ENCODE measurements at regions not wholly inside any gene's neighbourhood (a gene's known extent, or its start where the extent isn't known, plus 50 kb on each side); places are given as distances from the start of the nearest gene placed in this dataset.

DNA sequence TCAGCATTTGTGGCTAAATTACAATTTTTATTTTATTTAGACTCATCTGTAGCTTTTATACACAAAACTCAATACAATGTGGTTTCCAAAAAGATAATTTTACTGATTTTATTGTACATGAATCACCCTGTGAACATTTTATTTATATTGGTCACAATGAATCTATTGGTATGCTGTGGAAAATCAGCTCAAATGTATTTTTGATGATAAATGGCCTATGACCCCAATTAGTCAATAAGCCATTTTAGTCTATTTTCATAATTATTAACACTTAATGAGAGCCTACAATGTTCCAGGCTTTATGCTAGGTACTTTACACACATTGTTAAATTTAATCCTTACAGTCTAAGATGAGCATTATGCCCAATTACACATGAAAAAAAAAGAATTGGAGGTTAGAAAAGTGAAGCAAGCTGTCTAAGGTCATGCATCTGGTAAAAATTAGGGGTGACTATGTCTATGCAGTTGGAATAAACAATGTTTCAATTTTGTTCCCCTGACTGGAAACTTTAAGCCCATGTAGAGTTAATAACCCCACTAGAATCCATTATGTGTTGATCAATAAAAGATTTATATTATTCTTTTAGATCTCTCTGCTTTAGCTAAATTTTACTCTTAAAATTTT lies 344.7 kb downstream of the PABPC4L start:
- no peaks in the 10 kb centered on the region for H3K4me1 ChIP-seq (replicated peaks in 1 of 2)
- no peak for TF ChIP-seq POLR2A (IDR thresholded peaks at IDR 0.05)
- TF ChIP-seq, protein P1, sequence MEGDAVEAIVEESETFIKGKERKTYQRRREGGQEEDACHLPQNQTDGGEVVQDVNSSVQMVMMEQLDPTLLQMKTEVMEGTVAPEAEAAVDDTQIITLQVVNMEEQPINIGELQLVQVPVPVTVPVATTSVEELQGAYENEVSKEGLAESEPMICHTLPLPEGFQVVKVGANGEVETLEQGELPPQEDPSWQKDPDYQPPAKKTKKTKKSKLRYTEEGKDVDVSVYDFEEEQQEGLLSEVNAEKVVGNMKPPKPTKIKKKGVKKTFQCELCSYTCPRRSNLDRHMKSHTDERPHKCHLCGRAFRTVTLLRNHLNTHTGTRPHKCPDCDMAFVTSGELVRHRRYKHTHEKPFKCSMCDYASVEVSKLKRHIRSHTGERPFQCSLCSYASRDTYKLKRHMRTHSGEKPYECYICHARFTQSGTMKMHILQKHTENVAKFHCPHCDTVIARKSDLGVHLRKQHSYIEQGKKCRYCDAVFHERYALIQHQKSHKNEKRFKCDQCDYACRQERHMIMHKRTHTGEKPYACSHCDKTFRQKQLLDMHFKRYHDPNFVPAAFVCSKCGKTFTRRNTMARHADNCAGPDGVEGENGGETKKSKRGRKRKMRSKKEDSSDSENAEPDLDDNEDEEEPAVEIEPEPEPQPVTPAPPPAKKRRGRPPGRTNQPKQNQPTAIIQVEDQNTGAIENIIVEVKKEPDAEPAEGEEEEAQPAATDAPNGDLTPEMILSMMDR (IDR thresholded peaks at IDR 0.05): no peak
- no peaks in the 10 kb centered on the region for H3K9me3 ChIP-seq (replicated peaks in 1 of 3)
- intact Hi-C loops (cut with DNase I): no loop called here
- no peak overlapping the region for H3K27ac ChIP-seq
- no peaks in the 10 kb centered on the region for H3K27me3 ChIP-seq
- DNase-seq: no peak
- no peak overlapping the region for H3K4me3 ChIP-seq
- H3K36me3 ChIP-seq (replicated peaks in 1 of 2): no peaks in the 10 kb centered on the region

DNA sequence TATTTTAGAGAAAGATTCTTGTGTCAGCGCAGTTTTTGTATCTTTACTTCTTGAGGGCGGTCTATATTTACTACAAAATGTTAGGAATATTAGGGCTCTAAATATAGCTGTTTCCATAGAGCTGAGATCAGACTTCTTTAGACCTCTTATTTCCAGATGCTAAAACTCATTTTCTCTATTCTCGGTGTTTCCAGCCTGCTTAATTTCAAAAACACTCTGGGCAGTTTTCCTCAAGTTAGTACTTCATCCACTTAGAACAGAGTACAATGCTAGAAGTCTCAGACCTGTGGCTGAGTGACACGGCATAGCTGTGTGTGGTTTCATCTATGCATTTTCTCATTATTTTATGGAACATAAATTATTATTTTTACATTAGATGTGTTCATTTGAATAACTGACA lies 346.6 kb downstream of the PABPC4L start:
- no peaks in the 10 kb centered on the region for H3K27me3 ChIP-seq
- no peak overlapping the region for H3K27ac ChIP-seq
- H3K36me3 ChIP-seq (replicated peaks in 1 of 2): no peaks in the 10 kb centered on the region
- no peak for TF ChIP-seq POLR2A (IDR thresholded peaks at IDR 0.05)
- TF ChIP-seq, protein P1 (IDR thresholded peaks at IDR 0.05): no peak
- H3K4me1 ChIP-seq (replicated peaks in 1 of 2): no peaks in the 10 kb centered on the region
- no peak overlapping the region for H3K4me3 ChIP-seq
- 88 to 94% (median 93%) methylated on average over 4 of the region's 4 CpGs for WGBS, 4 donors
- intact Hi-C loops (cut with DNase I): no loop called here
- no peaks in the 10 kb centered on the region for H3K9me3 ChIP-seq (replicated peaks in 1 of 3)
- no peak for DNase-seq

DNA sequence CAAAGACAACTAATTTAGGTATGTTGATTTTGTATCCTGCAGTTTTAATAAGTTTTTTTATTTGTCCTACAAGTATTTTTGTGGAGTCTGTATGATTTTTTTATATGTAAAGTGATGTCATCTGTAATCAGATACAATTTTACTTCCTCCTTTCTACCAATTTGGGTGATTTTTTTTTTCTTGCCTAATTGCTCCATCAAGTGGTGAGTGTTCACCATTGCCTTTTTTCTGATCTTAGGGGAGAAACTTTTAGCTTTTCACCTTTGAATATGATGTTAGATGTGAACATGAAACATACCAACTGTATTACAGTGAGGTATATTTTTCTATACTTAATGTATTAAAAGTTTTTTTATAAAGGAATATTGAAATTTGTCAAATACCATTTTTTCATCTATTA lies 362.3 kb downstream of the PABPC4L start:
- H3K27ac ChIP-seq: no peak overlapping the region

DNA sequence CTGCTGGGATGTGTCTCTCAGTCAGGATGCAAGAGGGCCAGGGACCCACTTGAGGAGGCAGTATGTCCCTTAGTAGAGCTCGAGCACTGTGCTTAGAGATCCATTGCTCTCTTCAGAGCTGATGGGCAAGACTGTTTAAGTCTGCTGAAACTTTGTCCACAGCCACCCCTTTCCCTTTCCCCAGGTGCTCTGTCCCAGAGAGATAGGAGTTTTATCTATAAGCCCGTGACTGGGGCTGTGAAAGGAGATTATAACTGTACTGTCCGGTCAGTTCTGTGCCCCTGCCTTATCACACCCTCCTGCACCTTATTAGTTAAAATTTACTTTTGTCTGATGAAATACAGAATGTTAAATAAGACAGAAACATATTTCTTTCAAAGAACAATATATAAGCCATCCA lies 378.4 kb downstream of the PABPC4L start:
- TF ChIP-seq, protein P1 (IDR thresholded peaks at IDR 0.05): no peak
- TF ChIP-seq POLR2A (IDR thresholded peaks at IDR 0.05): no peak
- intact Hi-C loops (cut with DNase I): no loop called here
- Histone ChIP-seq H3K4me1 (replicated peaks in 1 of 2) (no peaks in the 10 kb centered on the region), H3K27me3 (no peaks in the 10 kb centered on the region), H3K27ac (no peak overlapping the region), H3K9me3 (replicated peaks in 1 of 3) (no peaks in the 10 kb centered on the region), H3K4me3 (no peak overlapping the region), H3K36me3 (replicated peaks in 1 of 2) (no peaks in the 10 kb centered on the region)
- DNase-seq: no peak
- 58 to 76% (median 73%) methylated on average over 3 of the region's 3 CpGs for WGBS, 4 donors

More for the DNA sequence above, 362.3 kb downstream of the PABPC4L start:
- no peaks in the 10 kb centered on the region for H3K27me3 ChIP-seq
- no peaks in the 10 kb centered on the region for H3K4me1 ChIP-seq (replicated peaks in 1 of 2)
- no peaks in the 10 kb centered on the region for H3K36me3 ChIP-seq (replicated peaks in 1 of 2)
- DNase-seq: no peak
- H3K9me3 ChIP-seq (replicated peaks in 1 of 3): peaks cover 0 to 13% (median 0%) of the 10 kb centered on the region in 3 donors
- H3K4me3 ChIP-seq: no peak overlapping the region
- TF ChIP-seq POLR2A (IDR thresholded peaks at IDR 0.05): no peak
- TF ChIP-seq, protein P1 (IDR thresholded peaks at IDR 0.05): no peak
- intact Hi-C loops (cut with DNase I): no loop called here

Data from adrenal gland (tissue), 9 donors.